Endothelial cell of umbilical vein (primary cell): ENCODE measurements at regions not wholly inside any gene's neighbourhood (a gene's known extent, or its start where the extent isn't known, plus 50 kb on each side); places are given as distances from the start of the nearest gene placed in this dataset.

Experiments used
- BruUV-seq: library from RNA; stranded (reverse); fragments of 400-500 nt; replicated peaks from 2 replicates; lab custom pipeline; 2021; lab: Mats Ljungman, UMichigan
- CTCF ChIA-PET: fragments of 300-600, 350-600 bp; sonication (Branson Sonifier 250); formaldehyde crosslinking; loops from one replicate; lab custom pipeline; 2021; ENCODE audit warnings: antibody characterized with exemption, inconsistent platforms; lab: Charles Lee
- POLR2A ChIA-PET: fragments of 300-600, 350-600 bp; sonication (Branson Sonifier 250); formaldehyde crosslinking; loops from one replicate; lab custom pipeline; 2021; ENCODE audit warnings: antibody characterized with exemption, inconsistent platforms; lab: Charles Lee
- DNase-seq: peaks from one replicate; pipeline ENCODE4 v3.0.0-alpha.2; 2011; ENCODE audit warnings: low read depth, low spot score
- FAIRE-seq: peaks from 2 replicates; lab custom pipeline; 2011; peaks lifted over from hg19 to GRCh38; lab: Jason Lieb, UNC
- H2AFZ ChIP-seq: 2 replicates; pipeline ENCODE4 v1.6.0; 2012; ENCODE audit warnings: low read depth, low read length, control low read depth, inconsistent platforms
- H3K27ac ChIP-seq: 2 replicates; pipeline ENCODE4 v1.5.1; 2011; ENCODE audit warnings: low read depth, mild to moderate bottlenecking, control low read depth, low read length, moderate library complexity; ENCODE audit not compliant: insufficient read depth
- H3K27me3 ChIP-seq, 2 experiments: 2 replicates each; pipeline versions ENCODE4 v1.6.0 to v1.6.1; 2011; ENCODE audit warnings: low read length in 2 of 2, mixed read lengths in 1 of 2; ENCODE audit not compliant: control insufficient read depth in 2 of 2, insufficient read depth in 2 of 2
- H3K36me3 ChIP-seq, 2 experiments: 2 replicates in 1 of 2; 3 replicates in 1 of 2; pipeline ENCODE4 v1.5.1; 2011; ENCODE audit warnings: low read length in 2 of 2, mild to moderate bottlenecking in 1 of 2, moderate library complexity in 1 of 2; ENCODE audit not compliant: control insufficient read depth in 2 of 2, insufficient read depth in 2 of 2; ENCODE audit errors: extremely low read depth in 1 of 2
- H3K4me1 ChIP-seq: 3 replicates; pipeline ENCODE4 v1.5.1; 2011; ENCODE audit warnings: mild to moderate bottlenecking, low read length; ENCODE audit not compliant: control insufficient read depth, insufficient read depth; ENCODE audit errors: extremely low read depth
- H3K4me2 ChIP-seq: 2 replicates; pipeline ENCODE4 v1.6.1; 2011; ENCODE audit warnings: low read length, control low read depth, mixed read lengths; ENCODE audit not compliant: insufficient read depth
- H3K4me3 ChIP-seq, 3 experiments: fragments of 200-600 bp in 1 of 3; sonication (generic), shearing (Covaris generic) in 1 of 3; replicated peaks in 1 of 3; 2 replicates each; pipeline ENCODE4 v1.5.1; 2011 to 2016; ENCODE audit warnings: control low read depth in 3 of 3, low read length in 3 of 3, mild to moderate bottlenecking in 2 of 3, inconsistent platforms in 1 of 3, low read depth in 1 of 3, moderate library complexity in 1 of 3; ENCODE audit not compliant: insufficient read depth in 1 of 3
- H3K79me2 ChIP-seq: 2 replicates; pipeline ENCODE4 v1.6.0; 2012; ENCODE audit warnings: low read length, inconsistent platforms; ENCODE audit not compliant: control insufficient read depth, insufficient read depth
- H3K9ac ChIP-seq: replicated peaks from 2 replicates; pipeline ENCODE3; 2011; ENCODE audit warnings: low read length, control low read depth; ENCODE audit not compliant: insufficient read depth; ENCODE audit errors: extremely low read depth
- H3K9me1 ChIP-seq: replicated peaks from 3 replicates; pipeline ENCODE4 v1.6.0; 2011; ENCODE audit warnings: mild to moderate bottlenecking, low read length; ENCODE audit not compliant: control insufficient read depth, insufficient read depth; ENCODE audit errors: extremely low read depth
- H3K9me3 ChIP-seq: replicated peaks from 2 replicates; pipeline ENCODE4 v1.5.1; 2012; ENCODE audit warnings: low read length, inconsistent platforms; ENCODE audit not compliant: control insufficient read depth, insufficient read depth
- H4K20me1 ChIP-seq: replicated peaks from 2 replicates; pipeline ENCODE3; 2011; ENCODE audit warnings: mild to moderate bottlenecking, low read length; ENCODE audit not compliant: control insufficient read depth, insufficient read depth; ENCODE audit errors: extremely low read depth
- EZH2 ChIP-seq: IDR thresholded peaks from 2 replicates; pipeline ENCODE4 v1.6.1; 2012; ENCODE audit warnings: borderline replicate concordance, low read depth, mild to moderate bottlenecking, moderate library complexity, low read length, inconsistent platforms; ENCODE audit not compliant: severe bottlenecking
- FOS ChIP-seq: IDR thresholded peaks from 2 replicates; pipeline ENCODE4 v1.6.1; 2011; ENCODE audit warnings: mild to moderate bottlenecking, low read length, moderate library complexity, borderline replicate concordance; ENCODE audit not compliant: insufficient read depth
- GATA2 ChIP-seq: IDR thresholded peaks from 2 replicates; pipeline ENCODE4 v1.7.0; 2011; ENCODE audit warnings: low read depth, mild to moderate bottlenecking, moderate library complexity, mixed read lengths, low read length; ENCODE audit not compliant: insufficient read length, insufficient read depth
- JUN ChIP-seq: IDR thresholded peaks from 2 replicates; pipeline ENCODE4 v1.6.1; 2011; ENCODE audit warnings: borderline replicate concordance, low read depth; ENCODE audit not compliant: insufficient read length, insufficient read depth
- MYC ChIP-seq: IDR thresholded peaks from one replicate; pipeline ENCODE4 v1.6.1; 2011; ENCODE audit warnings: mild to moderate bottlenecking, low read depth, low read length
- POLR2A ChIP-seq: IDR thresholded peaks from 2 replicates; pipeline ENCODE4 v1.6.1; 2012; ENCODE audit warnings: low read depth, mild to moderate bottlenecking, control low read depth, low read length
- POLR2AphosphoS5 ChIP-seq: IDR thresholded peaks from 2 replicates; pipeline ENCODE4 v1.6.1; 2012; ENCODE audit warnings: low read depth, mild to moderate bottlenecking, control low read depth, low read length, moderate library complexity; ENCODE audit not compliant: insufficient read depth
- dilution Hi-C: fragments of 300-500 bp; cut with MboI; formaldehyde crosslinking; loops from one replicate; pipeline ENCODE4 v1.15.0; 2019; ENCODE audit warnings: low sequenced_read_pairs; ENCODE audit not compliant: extremely low pct_ligation_motif_present
- intact Hi-C: fragments of 100-400 bp; cut with micrococcal nuclease; formaldehyde crosslinking; loops from one replicate; pipeline ENCODE4 v1.10.0; 2022
- TF ChIP-seq, protein P1 (sequence below), 2 donors: IDR thresholded peaks; 1 replicate in 1 of 2; 2 replicates in 1 of 2; pipeline ENCODE4 v1.5.1; 2011; ENCODE audit warnings: low read length in 2 of 2, mild to moderate bottlenecking in 2 of 2, moderate library complexity in 2 of 2, control low read depth in 1 of 2, inconsistent platforms in 1 of 2, low read depth in 1 of 2; ENCODE audit not compliant: insufficient read depth in 1 of 2; ENCODE audit errors: extremely low read depth in 1 of 2
- TF ChIP-seq, protein P2 (sequence below): IDR thresholded peaks from 2 replicates; pipeline ENCODE4 v1.6.1; 2011; ENCODE audit not compliant: insufficient read depth, insufficient read length

DNA sequence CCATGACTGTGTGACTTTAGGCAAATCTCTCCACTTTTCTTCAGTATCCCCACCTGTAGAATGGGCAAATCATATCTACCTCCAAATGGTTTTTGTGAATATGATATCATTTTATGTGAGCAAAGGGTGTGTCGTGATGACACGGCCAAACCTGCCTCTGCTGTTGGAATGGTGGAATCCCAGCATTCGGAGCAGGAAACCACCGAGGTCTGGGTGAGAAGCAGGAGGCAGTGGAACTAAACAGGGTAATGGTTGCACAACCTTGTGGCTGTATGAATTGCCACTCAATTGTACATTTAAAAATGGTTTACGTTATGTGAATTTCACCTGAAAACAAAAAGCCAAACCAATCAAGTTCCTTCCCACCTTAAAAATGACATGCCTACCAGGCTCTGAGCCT lies 131.4 kb upstream of the ZMIZ1 start:
- Histone ChIP-seq H3K9me1 (no peaks in the 10 kb centered on the region), H3K9me3 (no peaks in the 10 kb centered on the region), H3K36me3 (no peaks in the 10 kb centered on the region), H3K79me2 (no peaks in the 10 kb centered on the region), H3K4me2 (no peak overlapping the region), H3K4me1 (peaks cover 23% of the 10 kb centered on the region), H3K27ac (peak overlapping the region; percentile 47), H2AFZ (peak overlapping the region; percentile 90), H3K27me3 (no peaks in the 10 kb centered on the region), H3K4me3 (no peak overlapping the region), H4K20me1 (no peaks in the 10 kb centered on the region), H3K9ac (no peak overlapping the region)
- FAIRE-seq = no peak
- POLR2A ChIA-PET = no interaction called here
- intact Hi-C loops (no loop called here), dilution Hi-C loops (no loop called here)
- BruUV-seq = no TSS peak
- TF ChIP-seq POLR2A = no peak
- no peak for TF ChIP-seq FOS
- no peak for TF ChIP-seq GATA2
- no peak for TF ChIP-seq JUN
- TF ChIP-seq, protein P1, sequence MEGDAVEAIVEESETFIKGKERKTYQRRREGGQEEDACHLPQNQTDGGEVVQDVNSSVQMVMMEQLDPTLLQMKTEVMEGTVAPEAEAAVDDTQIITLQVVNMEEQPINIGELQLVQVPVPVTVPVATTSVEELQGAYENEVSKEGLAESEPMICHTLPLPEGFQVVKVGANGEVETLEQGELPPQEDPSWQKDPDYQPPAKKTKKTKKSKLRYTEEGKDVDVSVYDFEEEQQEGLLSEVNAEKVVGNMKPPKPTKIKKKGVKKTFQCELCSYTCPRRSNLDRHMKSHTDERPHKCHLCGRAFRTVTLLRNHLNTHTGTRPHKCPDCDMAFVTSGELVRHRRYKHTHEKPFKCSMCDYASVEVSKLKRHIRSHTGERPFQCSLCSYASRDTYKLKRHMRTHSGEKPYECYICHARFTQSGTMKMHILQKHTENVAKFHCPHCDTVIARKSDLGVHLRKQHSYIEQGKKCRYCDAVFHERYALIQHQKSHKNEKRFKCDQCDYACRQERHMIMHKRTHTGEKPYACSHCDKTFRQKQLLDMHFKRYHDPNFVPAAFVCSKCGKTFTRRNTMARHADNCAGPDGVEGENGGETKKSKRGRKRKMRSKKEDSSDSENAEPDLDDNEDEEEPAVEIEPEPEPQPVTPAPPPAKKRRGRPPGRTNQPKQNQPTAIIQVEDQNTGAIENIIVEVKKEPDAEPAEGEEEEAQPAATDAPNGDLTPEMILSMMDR (IDR thresholded peaks at IDR 0.05; ENCODE audit: extremely low read depth in 1 of 2, insufficient read depth in 1 of 2, low read depth in 1 of 2, low read length in 2 of 2) = no peak
- TF ChIP-seq EZH2 = no peak
- TF ChIP-seq MYC = no peak
- TF ChIP-seq, protein P2, sequence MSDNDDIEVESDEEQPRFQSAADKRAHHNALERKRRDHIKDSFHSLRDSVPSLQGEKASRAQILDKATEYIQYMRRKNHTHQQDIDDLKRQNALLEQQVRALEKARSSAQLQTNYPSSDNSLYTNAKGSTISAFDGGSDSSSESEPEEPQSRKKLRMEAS = no peak
- TF ChIP-seq POLR2AphosphoS5 = no peak
- no peak for DNase-seq
- CTCF ChIA-PET = interaction anchor here (1.1 to 1.8 kb wide), 3 partner anchors 35 to 130 kb away, joined by 3 to 5 read pairs (median 4); no protein-coding TSS in a partner anchor
